ENCODE measurements at regions not wholly inside any gene's neighbourhood (a gene's known extent, or its start where the extent isn't known, plus 50 kb on each side); places are given as distances from the start of the nearest gene placed in this dataset.

DNA sequence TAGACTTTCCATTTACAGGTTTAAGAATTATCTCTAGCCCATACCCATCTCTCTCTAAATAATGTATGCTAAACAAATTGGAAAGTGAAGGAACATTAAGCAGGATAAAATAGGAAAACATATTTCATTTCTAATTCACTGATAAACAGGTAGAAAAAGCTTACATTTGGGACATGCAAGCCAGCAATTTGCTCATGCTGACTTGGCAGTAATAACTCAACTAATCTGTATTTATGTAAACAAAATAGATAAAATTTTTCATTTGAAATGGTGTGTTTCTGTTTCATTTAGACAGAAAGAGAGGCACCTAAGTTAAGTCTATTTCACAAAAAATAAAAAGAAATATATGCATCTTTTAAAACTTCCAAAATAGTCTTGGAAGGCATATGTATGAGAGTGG is 877.3 kb upstream of the LRRTM1 start:
- Histone ChIP-seq H3K27me3 (ENCODE audit: control insufficient read depth, insufficient read depth, low read length) (no peaks in the 10 kb centered on the region), H3K27ac (ENCODE audit: low read length) (no peak overlapping the region), H3K36me3 (ENCODE audit: control insufficient read depth, insufficient read depth, low read length) (no peaks in the 10 kb centered on the region), H3K9me3 (ENCODE audit: control insufficient read depth, insufficient read depth, low read depth, low read length) (no peaks in the 10 kb centered on the region), H3K4me1 (ENCODE audit: control insufficient read depth, insufficient read depth, low read length) (no peaks in the 10 kb centered on the region), H3K4me3 (ENCODE audit: low read depth in 2 of 2, low read length in 2 of 2) (no peak overlapping the region)
- ATAC-seq, result no peak
- no TSS peak for BruUV-seq (replicated peaks)
- no peak for TF ChIP-seq SIN3A (IDR thresholded peaks at IDR 0.05; ENCODE audit: borderline replicate concordance, insufficient read depth, low read depth, low read length)
- no peak for TF ChIP-seq POLR2AphosphoS5 (IDR thresholded peaks at IDR 0.05; ENCODE audit: low read depth, low read length)
- TF ChIP-seq, protein P1, sequence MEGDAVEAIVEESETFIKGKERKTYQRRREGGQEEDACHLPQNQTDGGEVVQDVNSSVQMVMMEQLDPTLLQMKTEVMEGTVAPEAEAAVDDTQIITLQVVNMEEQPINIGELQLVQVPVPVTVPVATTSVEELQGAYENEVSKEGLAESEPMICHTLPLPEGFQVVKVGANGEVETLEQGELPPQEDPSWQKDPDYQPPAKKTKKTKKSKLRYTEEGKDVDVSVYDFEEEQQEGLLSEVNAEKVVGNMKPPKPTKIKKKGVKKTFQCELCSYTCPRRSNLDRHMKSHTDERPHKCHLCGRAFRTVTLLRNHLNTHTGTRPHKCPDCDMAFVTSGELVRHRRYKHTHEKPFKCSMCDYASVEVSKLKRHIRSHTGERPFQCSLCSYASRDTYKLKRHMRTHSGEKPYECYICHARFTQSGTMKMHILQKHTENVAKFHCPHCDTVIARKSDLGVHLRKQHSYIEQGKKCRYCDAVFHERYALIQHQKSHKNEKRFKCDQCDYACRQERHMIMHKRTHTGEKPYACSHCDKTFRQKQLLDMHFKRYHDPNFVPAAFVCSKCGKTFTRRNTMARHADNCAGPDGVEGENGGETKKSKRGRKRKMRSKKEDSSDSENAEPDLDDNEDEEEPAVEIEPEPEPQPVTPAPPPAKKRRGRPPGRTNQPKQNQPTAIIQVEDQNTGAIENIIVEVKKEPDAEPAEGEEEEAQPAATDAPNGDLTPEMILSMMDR (IDR thresholded peaks at IDR 0.05), result no peak
- TF ChIP-seq, protein P2, sequence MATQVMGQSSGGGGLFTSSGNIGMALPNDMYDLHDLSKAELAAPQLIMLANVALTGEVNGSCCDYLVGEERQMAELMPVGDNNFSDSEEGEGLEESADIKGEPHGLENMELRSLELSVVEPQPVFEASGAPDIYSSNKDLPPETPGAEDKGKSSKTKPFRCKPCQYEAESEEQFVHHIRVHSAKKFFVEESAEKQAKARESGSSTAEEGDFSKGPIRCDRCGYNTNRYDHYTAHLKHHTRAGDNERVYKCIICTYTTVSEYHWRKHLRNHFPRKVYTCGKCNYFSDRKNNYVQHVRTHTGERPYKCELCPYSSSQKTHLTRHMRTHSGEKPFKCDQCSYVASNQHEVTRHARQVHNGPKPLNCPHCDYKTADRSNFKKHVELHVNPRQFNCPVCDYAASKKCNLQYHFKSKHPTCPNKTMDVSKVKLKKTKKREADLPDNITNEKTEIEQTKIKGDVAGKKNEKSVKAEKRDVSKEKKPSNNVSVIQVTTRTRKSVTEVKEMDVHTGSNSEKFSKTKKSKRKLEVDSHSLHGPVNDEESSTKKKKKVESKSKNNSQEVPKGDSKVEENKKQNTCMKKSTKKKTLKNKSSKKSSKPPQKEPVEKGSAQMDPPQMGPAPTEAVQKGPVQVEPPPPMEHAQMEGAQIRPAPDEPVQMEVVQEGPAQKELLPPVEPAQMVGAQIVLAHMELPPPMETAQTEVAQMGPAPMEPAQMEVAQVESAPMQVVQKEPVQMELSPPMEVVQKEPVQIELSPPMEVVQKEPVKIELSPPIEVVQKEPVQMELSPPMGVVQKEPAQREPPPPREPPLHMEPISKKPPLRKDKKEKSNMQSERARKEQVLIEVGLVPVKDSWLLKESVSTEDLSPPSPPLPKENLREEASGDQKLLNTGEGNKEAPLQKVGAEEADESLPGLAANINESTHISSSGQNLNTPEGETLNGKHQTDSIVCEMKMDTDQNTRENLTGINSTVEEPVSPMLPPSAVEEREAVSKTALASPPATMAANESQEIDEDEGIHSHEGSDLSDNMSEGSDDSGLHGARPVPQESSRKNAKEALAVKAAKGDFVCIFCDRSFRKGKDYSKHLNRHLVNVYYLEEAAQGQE (IDR thresholded peaks at IDR 0.05; ENCODE audit: insufficient read depth in 1 of 2, low read depth in 2 of 2, low read length in 1 of 2), result no peak
- TF ChIP-seq TCF7L2 (IDR thresholded peaks at IDR 0.05; ENCODE audit: low read depth, low read length), result no peak
- intact Hi-C loops (cut with micrococcal nuclease; ENCODE audit: unreplicated experiment), result no loop called here
- in situ Hi-C loops (cut with HindIII; ENCODE audit: low pct_unique_long_range_greater_than_20kb, low sequenced_read_pairs), result no loop called here
- CTCF ChIA-PET, result no interaction called here
- no peak for DNase-seq (ENCODE audit: low read depth, low spot score)
- POLR2A ChIA-PET, result no interaction called here

DNA sequence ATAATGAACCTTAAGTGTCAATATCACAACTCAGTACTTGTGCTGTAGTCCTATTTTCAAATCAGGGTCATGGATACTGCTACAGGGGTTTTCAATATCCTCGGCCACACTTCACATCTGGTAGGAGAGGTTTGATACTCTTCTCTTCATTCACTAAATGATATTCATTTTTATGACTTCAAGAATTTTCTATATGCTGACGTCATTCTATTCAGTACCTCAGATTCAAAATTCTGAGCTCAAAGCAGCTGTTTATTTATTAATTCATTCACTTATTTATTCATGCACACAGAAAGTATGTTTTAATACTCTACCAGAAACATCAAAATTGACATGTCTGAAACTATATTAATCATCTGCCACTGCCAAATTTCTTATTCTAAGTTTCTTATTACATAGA is 866.9 kb upstream of the LRRTM1 start:
- BruUV-seq (replicated peaks), result no TSS peak
- no peak for TF ChIP-seq SIN3A (IDR thresholded peaks at IDR 0.05; ENCODE audit: borderline replicate concordance, insufficient read depth, low read depth, low read length)

DNA sequence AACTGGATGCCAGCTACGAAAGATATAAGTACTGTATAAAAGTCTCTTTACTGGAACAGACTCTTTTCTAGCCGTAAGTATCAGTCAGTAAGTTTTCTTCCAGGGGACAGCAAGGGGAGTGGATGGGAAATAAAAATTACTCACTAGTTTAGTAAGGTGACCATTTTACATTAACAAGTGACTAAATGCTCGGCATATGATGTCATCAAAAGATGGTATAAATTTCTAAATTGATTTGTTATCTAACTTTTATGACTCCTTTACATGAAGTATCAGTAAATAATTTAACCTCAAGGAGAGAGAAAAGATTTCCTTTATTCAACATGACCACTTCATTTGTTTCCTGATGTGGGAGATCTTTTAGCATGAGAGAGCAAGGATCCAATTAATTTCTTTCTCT is 859.0 kb upstream of the LRRTM1 start:
- POLR2A ChIA-PET, result no interaction called here
- ATAC-seq (no peak), DNase-seq (ENCODE audit: low read depth, low spot score) (no peak)
- Histone ChIP-seq H3K27ac (ENCODE audit: low read length) (no peak overlapping the region), H3K9me3 (ENCODE audit: control insufficient read depth, insufficient read depth, low read depth, low read length) (no peaks in the 10 kb centered on the region), H3K4me3 (ENCODE audit: low read depth in 2 of 2, low read length in 2 of 2) (no peak overlapping the region), H3K27me3 (ENCODE audit: control insufficient read depth, insufficient read depth, low read length) (no peaks in the 10 kb centered on the region), H3K36me3 (ENCODE audit: control insufficient read depth, insufficient read depth, low read length) (no peaks in the 10 kb centered on the region), H3K4me1 (ENCODE audit: control insufficient read depth, insufficient read depth, low read length) (no peaks in the 10 kb centered on the region)
- no TSS peak for BruUV-seq (replicated peaks)
- CTCF ChIA-PET, result no interaction called here
- intact Hi-C loops (cut with micrococcal nuclease; ENCODE audit: unreplicated experiment), result no loop called here
- in situ Hi-C loops (cut with HindIII; ENCODE audit: low pct_unique_long_range_greater_than_20kb, low sequenced_read_pairs), result no loop called here
- TF ChIP-seq, protein P1 (IDR thresholded peaks at IDR 0.05), result no peak
- no peak for TF ChIP-seq POLR2AphosphoS5 (IDR thresholded peaks at IDR 0.05; ENCODE audit: low read depth, low read length)
- no peak for TF ChIP-seq TCF7L2 (IDR thresholded peaks at IDR 0.05; ENCODE audit: low read depth, low read length)
- TF ChIP-seq SIN3A (IDR thresholded peaks at IDR 0.05; ENCODE audit: borderline replicate concordance, insufficient read depth, low read depth, low read length), result no peak
- TF ChIP-seq, protein P2 (IDR thresholded peaks at IDR 0.05; ENCODE audit: insufficient read depth in 1 of 2, low read depth in 2 of 2, low read length in 1 of 2), result no peak

More for the DNA sequence above, 866.9 kb upstream of the LRRTM1 start:
- Histone ChIP-seq H3K27ac (ENCODE audit: low read length) (no peak overlapping the region), H3K9me3 (ENCODE audit: control insufficient read depth, insufficient read depth, low read depth, low read length) (no peaks in the 10 kb centered on the region), H3K4me1 (ENCODE audit: control insufficient read depth, insufficient read depth, low read length) (no peaks in the 10 kb centered on the region), H3K4me3 (ENCODE audit: low read depth in 2 of 2, low read length in 2 of 2) (no peak overlapping the region), H3K27me3 (ENCODE audit: control insufficient read depth, insufficient read depth, low read length) (no peaks in the 10 kb centered on the region), H3K36me3 (ENCODE audit: control insufficient read depth, insufficient read depth, low read length) (no peaks in the 10 kb centered on the region)
- ATAC-seq (no peak), DNase-seq (ENCODE audit: low read depth, low spot score) (no peak)
- intact Hi-C loops (cut with micrococcal nuclease; ENCODE audit: unreplicated experiment) (no loop called here), in situ Hi-C loops (cut with HindIII; ENCODE audit: low pct_unique_long_range_greater_than_20kb, low sequenced_read_pairs) (no loop called here)
- POLR2A ChIA-PET, result no interaction called here
- CTCF ChIA-PET, result no interaction called here

Data from Panc1 (cell line).